Gastroesophageal sphincter (tissue), 4 donors: ENCODE measurements at regions not wholly inside any gene's neighbourhood (a gene's known extent, or its start where the extent isn't known, plus 50 kb on each side); places are given as distances from the start of the nearest gene placed in this dataset.

Experiments used
- ATAC-seq: fragments of 150-250 bp; one replicate; pipeline ENCODE4 v1.9.1; 2016; ENCODE audit warnings: mild to moderate bottlenecking, moderate library complexity
- H3K27ac ChIP-seq, 4 donors: fragments of 200-600 bp; sonication (generic) in 3 of 4; 1 replicate in 3 of 4; 2 replicates in 1 of 4; pipeline ENCODE4 v1.5.1; 2016 to 2019
- H3K27me3 ChIP-seq: fragments of 200-600 bp; sonication (generic); one replicate; pipeline ENCODE4 v1.5.1; 2019
- H3K36me3 ChIP-seq, 2 donors: fragments of 200-600 bp; sonication (generic); one replicate each; pipeline ENCODE4 v1.5.1; 2019; ENCODE audit warnings: control low read depth in 1 of 2
- H3K4me1 ChIP-seq, 3 donors: fragments of 200-600 bp; sonication (generic); 1 replicate in 2 of 3; 2 replicates in 1 of 3; pipeline ENCODE4 v1.5.1; 2016 to 2019; ENCODE audit warnings: control low read depth in 2 of 3
- H3K4me3 ChIP-seq, 2 donors: fragments of 200-600 bp; sonication (generic); one replicate each; pipeline ENCODE4 v1.5.1; 2019; ENCODE audit warnings: mild to moderate bottlenecking in 1 of 2, moderate library complexity in 1 of 2
- H3K9me3 ChIP-seq, 3 donors: fragments of 200-600 bp; sonication (generic); one replicate each; pipeline ENCODE4 v1.5.1; 2017 to 2019; ENCODE audit warnings: control low read depth in 2 of 3
- EP300 ChIP-seq: sonication (generic); formaldehyde crosslinking; IDR thresholded peaks from one replicate; pipeline ENCODE4 v1.6.1; 2017; ENCODE audit warnings: antibody characterized with exemption, mild to moderate bottlenecking
- POLR2A ChIP-seq, 2 donors: fragments of 450-650 bp; IDR thresholded peaks; one replicate each; pipeline ENCODE4 v1.6.1; 2017; ENCODE audit warnings: antibody characterized with exemption in 2 of 2, mild to moderate bottlenecking in 2 of 2, moderate library complexity in 1 of 2
- POLR2AphosphoS5 ChIP-seq: sonication (generic); formaldehyde crosslinking; IDR thresholded peaks from one replicate; pipeline ENCODE4 v1.6.1; 2017; ENCODE audit warnings: antibody characterized with exemption
- WGBS, 2 donors: methylation state at CpG; one replicate each; pipeline ENCODE4 v1.1.5; 2018; ENCODE audit warnings: low coverage in 1 of 2; 5-methylcytosine and 5-hydroxymethylcytosine counted together
- TF ChIP-seq, protein P1 (sequence below), 4 experiments: fragments of 200-600 bp in 2 of 4; fragments of 450-650 bp in 2 of 4; sonication (generic) in 1 of 4; IDR thresholded peaks; one replicate each; pipeline ENCODE4 v1.5.1; 2017 to 2019; ENCODE audit warnings: antibody characterized with exemption in 4 of 4, mild to moderate bottlenecking in 2 of 4, moderate library complexity in 2 of 4

DNA sequence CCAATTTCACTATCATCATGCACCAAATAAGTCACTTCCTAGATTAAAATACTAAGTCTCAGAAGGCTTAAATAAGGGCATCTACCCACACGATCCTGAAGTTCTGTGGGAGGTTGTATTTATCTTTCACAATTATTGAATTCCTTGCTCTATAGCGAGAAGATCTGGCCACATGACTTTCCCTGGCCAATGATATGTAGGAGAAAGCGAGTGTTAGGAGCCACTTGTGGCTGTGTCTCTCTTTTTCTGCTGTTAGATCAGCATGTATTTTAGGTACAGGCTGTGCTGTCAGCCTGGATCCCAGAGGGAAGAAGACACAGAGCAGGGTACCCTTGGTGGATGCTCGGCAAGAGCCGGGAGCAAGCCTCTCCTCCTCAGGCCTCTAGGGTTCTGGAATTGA is 131.3 kb upstream of the DPP6 start:
- Histone ChIP-seq H3K27me3 (no peaks in the 10 kb centered on the region), H3K4me3 (no peak overlapping the region), H3K4me1 (no peaks in the 10 kb centered on the region), H3K9me3 (no peaks in the 10 kb centered on the region), H3K36me3 (no peaks in the 10 kb centered on the region), H3K27ac (no peak overlapping the region)
- TF ChIP-seq, protein P1, sequence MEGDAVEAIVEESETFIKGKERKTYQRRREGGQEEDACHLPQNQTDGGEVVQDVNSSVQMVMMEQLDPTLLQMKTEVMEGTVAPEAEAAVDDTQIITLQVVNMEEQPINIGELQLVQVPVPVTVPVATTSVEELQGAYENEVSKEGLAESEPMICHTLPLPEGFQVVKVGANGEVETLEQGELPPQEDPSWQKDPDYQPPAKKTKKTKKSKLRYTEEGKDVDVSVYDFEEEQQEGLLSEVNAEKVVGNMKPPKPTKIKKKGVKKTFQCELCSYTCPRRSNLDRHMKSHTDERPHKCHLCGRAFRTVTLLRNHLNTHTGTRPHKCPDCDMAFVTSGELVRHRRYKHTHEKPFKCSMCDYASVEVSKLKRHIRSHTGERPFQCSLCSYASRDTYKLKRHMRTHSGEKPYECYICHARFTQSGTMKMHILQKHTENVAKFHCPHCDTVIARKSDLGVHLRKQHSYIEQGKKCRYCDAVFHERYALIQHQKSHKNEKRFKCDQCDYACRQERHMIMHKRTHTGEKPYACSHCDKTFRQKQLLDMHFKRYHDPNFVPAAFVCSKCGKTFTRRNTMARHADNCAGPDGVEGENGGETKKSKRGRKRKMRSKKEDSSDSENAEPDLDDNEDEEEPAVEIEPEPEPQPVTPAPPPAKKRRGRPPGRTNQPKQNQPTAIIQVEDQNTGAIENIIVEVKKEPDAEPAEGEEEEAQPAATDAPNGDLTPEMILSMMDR (IDR thresholded peaks at IDR 0.05) = no peak
- no peak for TF ChIP-seq POLR2A (IDR thresholded peaks at IDR 0.05)
- no peak for TF ChIP-seq POLR2AphosphoS5
- TF ChIP-seq EP300 = no peak
- no peak for ATAC-seq
- WGBS, 2 donors = 64 to 87% methylated on average over 5 of the region's 5 CpGs

DNA sequence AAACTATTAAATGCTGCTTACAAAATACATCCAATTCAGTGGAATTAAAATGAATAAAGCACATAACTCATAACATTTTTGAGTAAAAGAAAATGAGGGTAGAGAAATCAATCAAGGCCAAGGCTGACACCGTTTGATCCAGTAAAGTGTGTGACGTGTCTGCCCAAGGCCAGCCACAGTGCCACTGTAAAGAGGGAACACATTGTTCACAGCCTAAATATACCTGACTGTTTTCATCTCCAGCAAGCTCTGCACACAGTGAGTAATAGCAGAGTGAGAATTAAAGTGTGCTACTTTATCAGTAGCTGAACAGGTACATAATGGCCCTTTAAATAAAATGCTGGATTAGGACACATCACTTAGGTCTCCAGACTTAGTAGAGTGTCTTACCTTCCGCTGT is 130.8 kb upstream of the DPP6 start:
- 70 to 88% methylated on average over 2 to 3 of the region's 3 CpGs for WGBS, 2 donors
- no peak for TF ChIP-seq EP300
- no peak for TF ChIP-seq POLR2AphosphoS5
- no peak for TF ChIP-seq POLR2A (IDR thresholded peaks at IDR 0.05)
- TF ChIP-seq, protein P1 (IDR thresholded peaks at IDR 0.05) = no peak
- H3K4me3 ChIP-seq = no peak overlapping the region
- no peaks in the 10 kb centered on the region for H3K36me3 ChIP-seq
- H3K27ac ChIP-seq = no peak overlapping the region
- no peaks in the 10 kb centered on the region for H3K4me1 ChIP-seq
- no peak for ATAC-seq
- no peaks in the 10 kb centered on the region for H3K27me3 ChIP-seq
- H3K9me3 ChIP-seq = no peaks in the 10 kb centered on the region

DNA sequence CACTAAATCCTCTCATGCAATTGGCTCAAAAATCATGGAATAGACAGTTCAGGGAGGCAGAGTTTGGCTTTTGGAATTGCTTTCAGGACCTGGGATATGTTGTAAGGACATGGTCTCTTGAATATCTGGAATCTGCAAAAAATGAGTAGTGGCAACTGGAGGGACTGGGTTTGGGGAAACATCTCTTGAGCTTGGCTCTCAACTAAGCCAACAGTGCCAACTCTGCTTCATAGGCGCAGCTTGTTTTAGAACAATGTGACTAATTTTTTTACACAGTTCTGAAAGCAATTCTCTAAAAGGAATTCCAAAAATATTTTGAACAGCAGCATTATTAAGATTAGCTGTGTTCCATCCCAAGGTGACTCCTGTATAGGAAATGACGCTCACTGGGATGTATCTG is 121.5 kb upstream of the DPP6 start:
- Histone ChIP-seq H3K27ac (no peak overlapping the region), H3K9me3 (no peaks in the 10 kb centered on the region), H3K27me3 (no peaks in the 10 kb centered on the region), H3K4me1 (no peaks in the 10 kb centered on the region), H3K4me3 (no peak overlapping the region), H3K36me3 (no peaks in the 10 kb centered on the region)
- ATAC-seq = no peak
- WGBS, 2 donors = 48 to 100% methylated on average over 1 to 2 of the region's 2 CpGs
- no peak for TF ChIP-seq POLR2A (IDR thresholded peaks at IDR 0.05)
- TF ChIP-seq, protein P1 (IDR thresholded peaks at IDR 0.05) = no peak
- no peak for TF ChIP-seq POLR2AphosphoS5
- no peak for TF ChIP-seq EP300

DNA sequence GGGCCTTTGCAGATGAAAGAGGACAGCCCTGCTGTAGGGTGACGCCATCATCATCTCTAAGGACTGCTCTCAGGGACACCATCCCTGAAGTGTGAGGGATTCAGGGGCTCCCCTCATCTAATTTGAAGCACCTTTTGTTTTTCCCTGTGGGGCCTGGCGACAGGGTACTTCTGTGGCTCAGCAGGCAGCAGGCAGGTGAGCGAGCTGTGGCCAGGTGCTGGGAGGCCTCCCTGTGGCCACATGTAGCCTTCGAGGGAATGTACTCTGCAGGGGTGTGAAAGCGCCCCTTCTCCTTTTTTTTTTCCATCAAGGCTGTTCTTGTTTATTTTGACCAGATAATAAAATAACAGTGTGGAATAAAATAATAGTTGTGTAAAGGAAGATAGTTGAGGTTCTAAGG is 118.2 kb upstream of the DPP6 start:
- no peak for ATAC-seq
- Histone ChIP-seq H3K9me3 (no peaks in the 10 kb centered on the region), H3K4me3 (no peak overlapping the region), H3K27me3 (no peaks in the 10 kb centered on the region), H3K36me3 (no peaks in the 10 kb centered on the region), H3K27ac (no peak overlapping the region), H3K4me1 (no peaks in the 10 kb centered on the region)
- TF ChIP-seq, protein P1 (IDR thresholded peaks at IDR 0.05) = no peak
- no peak for TF ChIP-seq POLR2AphosphoS5
- TF ChIP-seq POLR2A (IDR thresholded peaks at IDR 0.05) = no peak
- TF ChIP-seq EP300 = no peak
- 89 to 92% methylated on average over 2 to 3 of the region's 5 CpGs for WGBS, 2 donors

DNA sequence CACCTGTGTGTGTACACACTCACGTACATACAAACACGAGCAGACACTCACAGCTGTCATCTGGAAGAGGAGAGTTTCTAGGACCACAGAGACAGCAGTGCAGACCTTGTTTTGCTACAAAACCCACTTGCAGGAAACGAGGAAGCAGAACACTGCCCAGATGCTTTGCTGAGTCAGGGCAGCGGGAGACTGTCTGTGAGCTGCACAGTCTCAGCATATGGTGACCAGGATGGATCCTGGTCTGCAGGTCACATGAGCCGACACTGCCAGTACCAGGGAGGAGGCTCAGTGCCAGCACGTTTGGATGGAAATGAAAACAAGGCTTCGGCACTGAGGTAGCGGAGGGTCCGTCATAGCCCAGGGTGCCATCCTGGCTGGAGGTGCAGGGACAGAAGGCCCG is 117.6 kb upstream of the DPP6 start:
- no peaks in the 10 kb centered on the region for H3K27me3 ChIP-seq
- no peak overlapping the region for H3K4me3 ChIP-seq
- H3K4me1 ChIP-seq = no peaks in the 10 kb centered on the region
- TF ChIP-seq EP300 (no peak), POLR2AphosphoS5 (no peak), POLR2A (IDR thresholded peaks at IDR 0.05) (no peak)
- TF ChIP-seq, protein P1 (IDR thresholded peaks at IDR 0.05) = no peak
- no peak for ATAC-seq
- WGBS, 2 donors = 51 to 100% methylated on average over 2 to 6 of the region's 10 CpGs
- H3K9me3 ChIP-seq = no peaks in the 10 kb centered on the region
- no peak overlapping the region for H3K27ac ChIP-seq
- no peaks in the 10 kb centered on the region for H3K36me3 ChIP-seq
